GM12878 (cell line): ENCODE measurements at regions not wholly inside any gene's neighbourhood (a gene's known extent, or its start where the extent isn't known, plus 50 kb on each side); places are given as distances from the start of the nearest gene placed in this dataset.

Experiments used
- ASH2L ChIP-seq: fragments of 300-600, 200-600 bp; sonication (generic); IDR thresholded peaks from 2 replicates; pipeline ENCODE4 v1.6.1; 2017; ENCODE audit warnings: low read depth, mild to moderate bottlenecking, borderline replicate concordance
- BACH1 ChIP-seq: fragments of 450-650 bp; IDR thresholded peaks from 2 replicates; pipeline ENCODE4 v1.6.1; 2017; ENCODE audit warnings: mild to moderate bottlenecking, borderline replicate concordance
- CHD1 ChIP-seq: IDR thresholded peaks from 2 replicates; pipeline ENCODE4 v1.6.1; 2012; ENCODE audit warnings: low read depth, low read length, improper control_type of control experiment
- CHD4 ChIP-seq: fragments of 200-600 bp; sonication (generic); IDR thresholded peaks from 2 replicates; pipeline ENCODE4 v1.6.1; 2016; ENCODE audit warnings: mild to moderate bottlenecking
- EED ChIP-seq: sonication (generic); IDR thresholded peaks from 2 replicates; pipeline ENCODE4 v1.6.1; 2016; ENCODE audit warnings: antibody characterized with exemption, low read depth
- EZH2 ChIP-seq: IDR thresholded peaks from 2 replicates; pipeline ENCODE4 v1.6.1; 2012; ENCODE audit warnings: low read depth, mild to moderate bottlenecking, control low read depth, inconsistent platforms, low read length, borderline replicate concordance; ENCODE audit not compliant: control insufficient read depth
- MYC ChIP-seq: IDR thresholded peaks from 2 replicates; pipeline ENCODE4 v1.6.1; 2011; ENCODE audit warnings: mild to moderate bottlenecking, low read length, moderate library complexity, inconsistent platforms; ENCODE audit not compliant: insufficient read depth, insufficient replicate concordance, insufficient read length, severe bottlenecking
- POLR2A ChIP-seq: IDR thresholded peaks from 2 replicates; pipeline ENCODE4 v1.6.1; 2011; ENCODE audit warnings: low read depth, mild to moderate bottlenecking, low read length
- SIN3A ChIP-seq: IDR thresholded peaks from 2 replicates; pipeline ENCODE4 v1.6.1; 2012; ENCODE audit warnings: low read depth, low read length, improper control_type of control experiment
- TBL1XR1 ChIP-seq: IDR thresholded peaks from 2 replicates; pipeline ENCODE4 v1.6.1; 2012; ENCODE audit warnings: low read depth, low read length, improper control_type of control experiment
- ZNF274 ChIP-seq: IDR thresholded peaks from one replicate; pipeline ENCODE4 v1.8.0; 2011; ENCODE audit not compliant: insufficient read length, insufficient read depth
- TF ChIP-seq, protein P1 (sequence below), 3 experiments: IDR thresholded peaks in 2 of 3; conservative IDR thresholded peaks in 1 of 3; 2 replicates each; pipeline ENCODE4 v1.5.1; 2011; ENCODE audit warnings: low read depth in 3 of 3, low read length in 3 of 3, mild to moderate bottlenecking in 3 of 3, control low read depth in 2 of 3, moderate library complexity in 2 of 3, inconsistent platforms in 1 of 3, mixed read lengths in 1 of 3; ENCODE audit not compliant: control insufficient read depth in 2 of 3, insufficient read depth in 1 of 3; ENCODE audit errors: extremely low read depth in 1 of 3
- TF ChIP-seq, protein P2 (sequence below): IDR thresholded peaks from 2 replicates; pipeline ENCODE4 v1.6.1; 2012; ENCODE audit warnings: low read depth, low read length, improper control_type of control experiment
- TF ChIP-seq, protein P3 (sequence below): fragments of 450-650 bp; IDR thresholded peaks from 2 replicates; pipeline ENCODE4 v1.6.1; 2017; ENCODE audit warnings: borderline replicate concordance

DNA sequence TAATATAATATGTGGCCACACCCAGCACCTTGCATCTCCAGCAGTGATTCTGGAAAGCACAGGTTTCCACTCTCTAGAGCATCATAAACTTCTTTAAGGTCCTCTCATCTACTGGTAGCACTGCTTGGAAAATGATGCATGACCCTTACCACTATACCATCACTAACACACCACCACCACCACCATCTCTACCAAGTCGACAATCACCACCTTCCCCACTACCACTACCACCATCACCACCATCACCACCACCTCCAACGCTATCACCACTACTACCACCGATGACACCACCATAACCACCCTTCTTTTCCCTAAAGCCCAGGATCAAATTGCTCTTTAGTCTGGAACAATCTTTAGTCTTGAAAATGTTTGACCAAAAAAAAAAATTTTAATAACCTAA is 390.4 kb downstream of the SUCLA2 start:
- TF ChIP-seq, protein P1, sequence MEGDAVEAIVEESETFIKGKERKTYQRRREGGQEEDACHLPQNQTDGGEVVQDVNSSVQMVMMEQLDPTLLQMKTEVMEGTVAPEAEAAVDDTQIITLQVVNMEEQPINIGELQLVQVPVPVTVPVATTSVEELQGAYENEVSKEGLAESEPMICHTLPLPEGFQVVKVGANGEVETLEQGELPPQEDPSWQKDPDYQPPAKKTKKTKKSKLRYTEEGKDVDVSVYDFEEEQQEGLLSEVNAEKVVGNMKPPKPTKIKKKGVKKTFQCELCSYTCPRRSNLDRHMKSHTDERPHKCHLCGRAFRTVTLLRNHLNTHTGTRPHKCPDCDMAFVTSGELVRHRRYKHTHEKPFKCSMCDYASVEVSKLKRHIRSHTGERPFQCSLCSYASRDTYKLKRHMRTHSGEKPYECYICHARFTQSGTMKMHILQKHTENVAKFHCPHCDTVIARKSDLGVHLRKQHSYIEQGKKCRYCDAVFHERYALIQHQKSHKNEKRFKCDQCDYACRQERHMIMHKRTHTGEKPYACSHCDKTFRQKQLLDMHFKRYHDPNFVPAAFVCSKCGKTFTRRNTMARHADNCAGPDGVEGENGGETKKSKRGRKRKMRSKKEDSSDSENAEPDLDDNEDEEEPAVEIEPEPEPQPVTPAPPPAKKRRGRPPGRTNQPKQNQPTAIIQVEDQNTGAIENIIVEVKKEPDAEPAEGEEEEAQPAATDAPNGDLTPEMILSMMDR (IDR thresholded peaks at IDR 0.05 in 2 of 3, conservative IDR thresholded peaks at IDR 0.05 in 1 of 3; ENCODE audit: control insufficient read depth in 2 of 3, extremely low read depth in 1 of 3, insufficient read depth in 1 of 3, low read depth in 3 of 3, low read length in 3 of 3) = no peak
- TF ChIP-seq MYC (no peak), EZH2 (no peak), ASH2L (no peak), CHD1 (no peak), CHD4 (no peak), SIN3A (no peak), ZNF274 (no peak), BACH1 (no peak), TBL1XR1 (no peak), EED (no peak), POLR2A (no peak)
- TF ChIP-seq, protein P2, sequence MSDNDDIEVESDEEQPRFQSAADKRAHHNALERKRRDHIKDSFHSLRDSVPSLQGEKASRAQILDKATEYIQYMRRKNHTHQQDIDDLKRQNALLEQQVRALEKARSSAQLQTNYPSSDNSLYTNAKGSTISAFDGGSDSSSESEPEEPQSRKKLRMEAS = no peak
- TF ChIP-seq, protein P3, sequence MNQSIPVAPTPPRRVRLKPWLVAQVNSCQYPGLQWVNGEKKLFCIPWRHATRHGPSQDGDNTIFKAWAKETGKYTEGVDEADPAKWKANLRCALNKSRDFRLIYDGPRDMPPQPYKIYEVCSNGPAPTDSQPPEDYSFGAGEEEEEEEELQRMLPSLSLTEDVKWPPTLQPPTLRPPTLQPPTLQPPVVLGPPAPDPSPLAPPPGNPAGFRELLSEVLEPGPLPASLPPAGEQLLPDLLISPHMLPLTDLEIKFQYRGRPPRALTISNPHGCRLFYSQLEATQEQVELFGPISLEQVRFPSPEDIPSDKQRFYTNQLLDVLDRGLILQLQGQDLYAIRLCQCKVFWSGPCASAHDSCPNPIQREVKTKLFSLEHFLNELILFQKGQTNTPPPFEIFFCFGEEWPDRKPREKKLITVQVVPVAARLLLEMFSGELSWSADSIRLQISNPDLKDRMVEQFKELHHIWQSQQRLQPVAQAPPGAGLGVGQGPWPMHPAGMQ = no peak
